PC-9 (cell line): ENCODE measurements at regions not wholly inside any gene's neighbourhood (a gene's known extent, or its start where the extent isn't known, plus 50 kb on each side); places are given as distances from the start of the nearest gene placed in this dataset.

ENCODE experiments used
- BruUV-seq: library from RNA; stranded (reverse); fragments of 400-500 nt; replicated peaks from 2 replicates; lab custom pipeline; 2021; lab: Mats Ljungman, UMichigan
- CTCF ChIA-PET: fragments of 300-600 bp; sonication (Branson Sonifier 250); formaldehyde crosslinking; loops from one replicate; lab custom pipeline; 2022; ENCODE audit warnings: antibody characterized with exemption; lab: Charles Lee
- POLR2A ChIA-PET: fragments of 300-600 bp; sonication (Branson Sonifier 250); formaldehyde crosslinking; loops from one replicate; lab custom pipeline; 2022; ENCODE audit warnings: antibody characterized with exemption; ENCODE audit not compliant: unreplicated experiment; lab: Charles Lee
- DNase-seq, 2 experiments: peaks; one replicate each; pipeline versions ENCODE4 v3.0.0 to v3.0.0-alpha.2; 2015 to 2022; ENCODE audit warnings: mixed read lengths in 1 of 2
- H2AFZ ChIP-seq: fragments of 200-600 bp; sonication (generic); 2 replicates; pipeline ENCODE4 v1.8.1; 2017; ENCODE audit warnings: antibody characterized with exemption
- H3F3A ChIP-seq: fragments of 200-600 bp; sonication (generic); 2 replicates; pipeline ENCODE4 v1.8.1; 2017; ENCODE audit warnings: antibody characterized with exemption, mild to moderate bottlenecking, low read depth; ENCODE audit not compliant: insufficient read depth
- H3K27ac ChIP-seq: fragments of 200-600 bp; sonication (generic); 2 replicates; pipeline ENCODE4 v1.6.1; 2016; ENCODE audit warnings: mixed run types
- H3K27me3 ChIP-seq: fragments of 200-600 bp; sonication (generic); 2 replicates; pipeline ENCODE4 v1.6.1; 2016; ENCODE audit warnings: low read depth, mixed run types; ENCODE audit not compliant: insufficient read depth
- H3K36me3 ChIP-seq: fragments of 200-600 bp; sonication (generic); 2 replicates; pipeline ENCODE4 v1.6.1; 2016; ENCODE audit warnings: low read depth, mixed run types
- H3K4me1 ChIP-seq: fragments of 200-600 bp; sonication (generic); replicated peaks from 2 replicates; pipeline ENCODE4 v1.6.1; 2016; ENCODE audit warnings: mixed run types; ENCODE audit not compliant: insufficient read depth
- H3K4me2 ChIP-seq: fragments of 200-600 bp; sonication (generic); 2 replicates; pipeline ENCODE4 v1.6.1; 2017; ENCODE audit warnings: mixed run types
- H3K4me3 ChIP-seq: fragments of 200-600 bp; sonication (generic); 2 replicates; pipeline ENCODE4 v1.6.1; 2016; ENCODE audit warnings: mixed run types
- H3K79me2 ChIP-seq: fragments of 200-600 bp; sonication (generic); 2 replicates; pipeline ENCODE4 v1.6.1; 2017; ENCODE audit warnings: low read depth, mixed run types
- H3K9me2 ChIP-seq: fragments of 200-600 bp; sonication (generic); 2 replicates; pipeline ENCODE4 v1.8.1; 2017; ENCODE audit warnings: mild to moderate bottlenecking; ENCODE audit not compliant: insufficient read depth
- H3K9me3 ChIP-seq: fragments of 200-600 bp; sonication (generic); 2 replicates; pipeline ENCODE4 v1.8.1; 2016; ENCODE audit warnings: low read depth; ENCODE audit not compliant: insufficient read depth
- H4K20me1 ChIP-seq: fragments of 200-600 bp; sonication (generic); 2 replicates; pipeline ENCODE4 v1.8.1; 2017; ENCODE audit not compliant: insufficient read depth
- EZH2 ChIP-seq: fragments of 200-600 bp; sonication (generic); IDR thresholded peaks from 2 replicates; pipeline ENCODE4 v1.8.0; 2017; ENCODE audit warnings: antibody characterized with exemption, low read depth
- intact Hi-C: fragments of 100-400 bp; cut with micrococcal nuclease; formaldehyde crosslinking; loops from one replicate; pipeline ENCODE4 v1.10.0; 2022; ENCODE audit not compliant: unreplicated experiment
- TF ChIP-seq, protein P1 (sequence below): fragments of 200-600 bp; sonication (generic); conservative IDR thresholded peaks from 2 replicates; pipeline ENCODE4 v1.6.1; 2017; ENCODE audit warnings: mixed run types, antibody characterized with exemption, mild to moderate bottlenecking, moderate library complexity

DNA sequence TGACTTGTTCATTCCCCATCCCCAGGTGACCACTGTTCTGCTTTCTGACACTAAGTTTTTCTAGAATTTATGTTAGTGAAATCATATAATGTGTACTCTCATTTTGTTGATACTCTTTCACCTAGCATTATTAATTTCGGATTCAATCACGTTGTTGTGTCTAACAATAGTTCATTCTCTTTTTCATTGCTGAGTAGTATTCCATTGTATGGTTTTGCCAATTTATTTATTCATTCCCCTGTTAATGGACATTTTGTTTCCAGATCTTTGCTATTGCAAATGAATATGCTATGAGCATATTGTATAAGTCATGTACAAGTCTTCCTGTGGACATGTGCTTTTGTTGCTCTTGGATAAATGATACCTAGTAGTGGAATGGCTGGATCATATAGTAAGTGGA, 146.4 kb downstream of the FAM204A start:
- H3K27ac ChIP-seq, result no peak overlapping the region
- no peaks in the 10 kb centered on the region for H3K79me2 ChIP-seq
- H2AFZ ChIP-seq, result no peak overlapping the region
- no peaks in the 10 kb centered on the region for H3K9me3 ChIP-seq
- H4K20me1 ChIP-seq, result no peaks in the 10 kb centered on the region
- peaks cover 22% of the 10 kb centered on the region; the same call in 1 of the 2 replicates for H3K27me3 ChIP-seq
- H3K4me2 ChIP-seq, result no peak overlapping the region
- H3K36me3 ChIP-seq, result no peaks in the 10 kb centered on the region
- H3F3A ChIP-seq, result no peaks in the 10 kb centered on the region
- ChIA-PET POLR2A (no interaction called here), CTCF (no interaction called here)
- intact Hi-C loops, result no loop called here
- no peak overlapping the region for H3K4me3 ChIP-seq
- TF ChIP-seq, protein P1, sequence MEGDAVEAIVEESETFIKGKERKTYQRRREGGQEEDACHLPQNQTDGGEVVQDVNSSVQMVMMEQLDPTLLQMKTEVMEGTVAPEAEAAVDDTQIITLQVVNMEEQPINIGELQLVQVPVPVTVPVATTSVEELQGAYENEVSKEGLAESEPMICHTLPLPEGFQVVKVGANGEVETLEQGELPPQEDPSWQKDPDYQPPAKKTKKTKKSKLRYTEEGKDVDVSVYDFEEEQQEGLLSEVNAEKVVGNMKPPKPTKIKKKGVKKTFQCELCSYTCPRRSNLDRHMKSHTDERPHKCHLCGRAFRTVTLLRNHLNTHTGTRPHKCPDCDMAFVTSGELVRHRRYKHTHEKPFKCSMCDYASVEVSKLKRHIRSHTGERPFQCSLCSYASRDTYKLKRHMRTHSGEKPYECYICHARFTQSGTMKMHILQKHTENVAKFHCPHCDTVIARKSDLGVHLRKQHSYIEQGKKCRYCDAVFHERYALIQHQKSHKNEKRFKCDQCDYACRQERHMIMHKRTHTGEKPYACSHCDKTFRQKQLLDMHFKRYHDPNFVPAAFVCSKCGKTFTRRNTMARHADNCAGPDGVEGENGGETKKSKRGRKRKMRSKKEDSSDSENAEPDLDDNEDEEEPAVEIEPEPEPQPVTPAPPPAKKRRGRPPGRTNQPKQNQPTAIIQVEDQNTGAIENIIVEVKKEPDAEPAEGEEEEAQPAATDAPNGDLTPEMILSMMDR, result no peak
- no peak for TF ChIP-seq EZH2
- DNase-seq, result no peak
- no peaks in the 10 kb centered on the region for H3K4me1 ChIP-seq
- no TSS peak for BruUV-seq
- no peaks in the 10 kb centered on the region for H3K9me2 ChIP-seq

DNA sequence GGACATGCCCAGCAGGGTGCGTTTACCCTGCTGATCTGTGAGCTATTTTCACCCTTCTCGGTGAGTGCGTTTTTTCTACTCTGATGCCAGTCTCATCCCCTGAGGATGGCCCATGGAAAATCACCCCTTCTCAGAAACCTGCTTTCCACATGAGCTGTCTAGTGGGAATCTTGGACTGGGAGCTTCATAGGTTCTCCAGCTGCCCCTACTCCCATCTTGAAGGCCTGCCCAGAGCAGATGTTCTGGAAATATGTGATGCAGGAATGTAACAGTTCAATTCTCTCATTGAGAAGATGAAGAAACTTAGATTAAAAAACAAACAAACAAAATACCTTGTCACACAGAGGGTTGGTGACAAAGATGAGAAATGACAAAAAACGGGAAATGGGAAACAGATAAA, 146.9 kb upstream of the RAB11FIP2 start:
- H3K36me3 ChIP-seq, result no peaks in the 10 kb centered on the region
- no peak overlapping the region for H3K27ac ChIP-seq
- TF ChIP-seq EZH2, result no peak
- TF ChIP-seq, protein P1, result no peak
- H3K9me3 ChIP-seq, result no peaks in the 10 kb centered on the region
- no peaks in the 10 kb centered on the region for H3F3A ChIP-seq
- H3K27me3 ChIP-seq, result peaks cover 33% of the 10 kb centered on the region
- no peak overlapping the region for H3K4me2 ChIP-seq
- intact Hi-C loops, result no loop called here
- no peak for DNase-seq
- H4K20me1 ChIP-seq, result no peaks in the 10 kb centered on the region
- H3K4me3 ChIP-seq, result no peak overlapping the region
- H3K9me2 ChIP-seq, result no peaks in the 10 kb centered on the region
- H3K4me1 ChIP-seq, result no peaks in the 10 kb centered on the region
- no peaks in the 10 kb centered on the region for H3K79me2 ChIP-seq
- ChIA-PET CTCF (no interaction called here), POLR2A (no interaction called here)
- BruUV-seq, result no TSS peak
- no peak overlapping the region for H2AFZ ChIP-seq

DNA sequence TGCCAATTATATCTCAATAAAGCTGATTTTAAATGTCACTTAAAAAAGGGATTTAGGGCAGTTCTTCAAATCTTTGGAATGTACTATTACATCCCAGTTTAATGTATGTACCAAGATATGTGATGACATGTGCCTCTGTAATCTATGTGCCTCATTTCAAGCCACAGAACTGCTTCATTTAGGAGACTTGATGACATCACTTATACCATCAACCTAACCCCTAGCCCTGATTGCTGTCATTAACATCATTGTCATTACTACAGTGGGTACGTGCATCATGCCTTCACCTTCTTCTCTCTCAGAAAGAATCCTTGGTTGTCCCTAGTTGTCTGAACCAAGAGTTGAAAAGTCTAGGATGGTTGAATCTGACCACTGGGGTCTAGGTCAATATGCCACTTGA, 134.3 kb upstream of the RAB11FIP2 start:
- intact Hi-C loops, result no loop called here
- no peak for DNase-seq
- Histone ChIP-seq H3F3A (no peaks in the 10 kb centered on the region), H3K9me2 (no peaks in the 10 kb centered on the region), H3K27me3 (no peaks in the 10 kb centered on the region), H3K4me3 (no peak overlapping the region), H3K4me1 (no peaks in the 10 kb centered on the region), H3K9me3 (no peaks in the 10 kb centered on the region), H2AFZ (no peak overlapping the region), H4K20me1 (no peaks in the 10 kb centered on the region), H3K27ac (no peak overlapping the region), H3K79me2 (no peaks in the 10 kb centered on the region), H3K4me2 (no peak overlapping the region), H3K36me3 (no peaks in the 10 kb centered on the region)
- POLR2A ChIA-PET, result no interaction called here
- TF ChIP-seq, protein P1, result no peak
- TF ChIP-seq EZH2, result no peak
- no TSS peak for BruUV-seq
- CTCF ChIA-PET, result no interaction called here
